ENCODE measurements at regions not wholly inside any gene's neighbourhood (a gene's known extent, or its start where the extent isn't known, plus 50 kb on each side); places are given as distances from the start of the nearest gene placed in this dataset.

DNA sequence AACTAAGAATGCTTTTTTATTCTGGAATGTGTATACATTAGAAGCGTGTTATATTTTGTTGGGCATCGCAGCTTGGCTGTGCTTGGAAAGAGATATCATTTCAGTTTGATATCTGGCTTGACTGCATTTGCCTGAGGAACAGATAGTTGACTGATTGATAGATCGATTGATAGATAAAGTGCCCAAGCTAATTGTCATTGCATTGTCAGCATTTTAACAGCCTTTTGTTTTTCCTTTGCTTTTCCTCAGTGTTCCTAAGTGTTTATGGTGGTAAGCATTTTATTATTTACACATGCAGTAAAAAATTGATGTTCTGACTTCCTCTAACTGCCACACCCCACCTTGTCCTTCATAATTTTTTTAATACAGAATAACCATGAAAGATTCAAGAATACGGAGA is 180.9 kb upstream of the GRIK2 start:
- no peak for DNase-seq (ENCODE audit: low read depth)

DNA sequence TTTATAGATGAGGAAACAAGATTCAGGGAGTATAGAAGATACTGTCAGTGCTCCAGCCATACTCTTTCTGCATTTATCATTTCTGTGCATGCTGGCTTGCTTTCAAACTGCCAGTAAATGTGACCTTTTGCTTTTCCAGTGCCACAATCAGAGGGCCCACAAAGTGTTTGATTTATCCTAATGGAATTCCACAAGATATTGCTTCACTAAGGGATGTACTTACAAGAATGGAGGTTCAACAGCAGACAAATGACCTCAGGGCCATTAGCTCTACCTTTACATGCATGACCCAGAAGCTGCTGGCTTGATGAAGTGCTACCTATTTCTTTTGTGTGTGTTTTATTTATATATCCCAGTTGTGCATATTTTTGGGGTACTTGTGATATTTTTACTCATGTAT is 171.5 kb upstream of the GRIK2 start:
- DNase-seq (ENCODE audit: low read depth), result no peak

DNA sequence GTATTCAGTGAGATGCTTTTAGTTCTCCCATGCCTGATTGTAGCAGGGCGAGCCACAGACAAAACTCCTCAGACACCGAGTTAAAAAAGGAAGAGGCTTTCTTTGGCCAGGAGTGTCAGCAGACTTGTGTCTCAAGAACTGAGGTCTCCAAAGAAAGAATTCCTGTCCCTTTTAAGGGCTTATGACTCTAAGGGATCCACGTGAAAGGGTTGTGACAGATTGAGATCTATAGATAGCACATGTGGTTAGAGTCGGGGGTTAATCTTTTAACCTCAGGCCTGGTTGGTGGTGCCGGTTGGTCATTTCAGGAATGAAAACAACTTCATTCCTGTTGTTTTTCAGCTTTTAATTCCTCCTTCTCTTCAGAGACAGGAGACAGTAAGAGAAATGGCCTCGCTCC is 168.8 kb upstream of the GRIK2 start:
- no peak for DNase-seq (ENCODE audit: low read depth)

DNA sequence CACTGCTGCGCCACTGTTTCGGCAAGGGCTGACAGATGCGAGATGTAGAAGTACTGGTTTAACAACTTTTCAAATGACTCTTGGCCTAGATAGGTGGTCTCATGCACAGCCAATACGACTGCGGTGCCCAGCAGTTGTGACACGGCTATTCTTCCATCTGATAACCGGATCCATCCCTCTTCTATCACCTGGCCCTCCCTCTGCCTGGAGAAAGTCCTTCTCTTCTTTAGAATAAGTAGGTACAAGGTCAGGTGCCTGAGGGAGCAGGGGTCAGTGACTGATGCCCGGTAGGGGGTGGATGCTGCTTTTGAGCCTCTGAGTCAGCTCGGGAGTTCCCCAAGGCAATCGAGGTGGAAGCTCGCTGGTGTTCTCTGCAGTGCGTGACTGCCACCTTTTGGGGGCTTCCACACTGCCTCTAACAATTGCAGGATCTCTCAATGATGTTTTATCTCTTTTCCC is 166.8 kb upstream of the GRIK2 start:
- peak; percentile 47 for DNase-seq (ENCODE audit: low read depth)

DNA sequence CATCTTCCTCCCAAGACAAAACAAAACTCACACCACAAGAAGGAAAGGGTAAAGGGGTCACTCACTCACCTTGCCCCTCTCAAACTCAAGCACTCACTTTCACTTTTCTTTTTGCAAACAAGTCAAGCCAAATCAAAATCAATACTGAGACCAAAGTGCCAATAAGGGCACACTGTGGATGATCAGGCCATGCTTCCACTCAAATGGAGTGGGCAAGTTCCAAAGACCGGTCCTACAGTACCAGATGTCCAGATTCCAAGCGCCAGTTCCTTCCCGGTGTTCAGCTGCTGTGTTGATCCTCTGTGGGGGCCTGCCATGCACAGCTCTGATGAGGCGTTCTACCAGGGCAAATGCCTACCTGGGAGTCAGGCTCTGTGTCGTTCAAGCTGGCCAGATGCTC is 162.6 kb upstream of the GRIK2 start:
- no peak for DNase-seq (ENCODE audit: low read depth)

DNA sequence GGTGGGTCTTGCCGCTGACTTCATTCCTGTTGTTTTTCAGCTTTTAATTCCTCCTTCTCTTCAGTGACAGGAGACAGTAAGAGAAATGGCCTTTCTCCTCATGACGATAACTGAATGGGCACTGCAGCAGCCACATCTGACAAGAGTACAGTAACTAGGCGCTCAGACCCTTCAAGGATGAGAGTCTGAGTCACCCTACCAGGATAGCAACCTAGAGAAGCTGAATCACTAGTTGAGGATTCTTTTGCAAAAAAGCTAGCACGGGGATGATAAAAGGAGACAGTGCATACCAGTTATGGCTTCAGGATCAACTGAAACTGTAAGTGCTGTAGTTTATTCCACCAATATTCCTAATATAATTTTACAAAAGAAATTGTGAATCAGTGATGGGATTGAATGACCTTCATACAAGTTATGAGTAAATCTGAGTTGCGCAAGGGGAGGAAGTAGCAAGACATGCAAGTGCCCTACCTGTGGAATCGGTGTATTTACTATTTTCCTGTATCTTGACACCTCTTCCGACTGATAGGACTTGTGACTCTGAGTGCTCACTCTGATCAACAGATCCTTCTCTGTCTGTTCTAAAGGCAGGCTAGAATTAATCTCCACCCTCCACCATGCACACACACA is 161.8 kb upstream of the GRIK2 start:
- DNase-seq (ENCODE audit: low read depth), result peak; percentile 8

DNA sequence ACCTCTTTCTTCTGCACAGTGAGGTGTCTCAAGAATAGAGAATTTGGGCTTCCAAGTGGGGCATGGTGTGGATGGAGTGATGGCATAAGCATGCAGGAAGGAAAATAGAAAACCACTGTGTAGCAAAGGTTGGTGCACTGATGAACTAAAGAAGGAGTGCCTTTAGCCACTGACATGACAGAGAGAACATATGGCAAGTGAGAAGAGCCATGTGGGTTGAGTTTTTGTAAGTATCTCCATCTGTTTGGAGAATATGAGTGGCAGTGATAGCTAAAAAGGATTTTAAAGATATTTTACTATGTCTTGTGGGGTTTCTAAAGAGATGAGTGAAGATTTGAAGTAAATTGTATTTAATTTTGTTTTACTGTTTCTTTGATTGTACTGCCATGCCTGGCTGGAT is 160.5 kb upstream of the GRIK2 start:
- no peak for DNase-seq (ENCODE audit: low read depth)

DNA sequence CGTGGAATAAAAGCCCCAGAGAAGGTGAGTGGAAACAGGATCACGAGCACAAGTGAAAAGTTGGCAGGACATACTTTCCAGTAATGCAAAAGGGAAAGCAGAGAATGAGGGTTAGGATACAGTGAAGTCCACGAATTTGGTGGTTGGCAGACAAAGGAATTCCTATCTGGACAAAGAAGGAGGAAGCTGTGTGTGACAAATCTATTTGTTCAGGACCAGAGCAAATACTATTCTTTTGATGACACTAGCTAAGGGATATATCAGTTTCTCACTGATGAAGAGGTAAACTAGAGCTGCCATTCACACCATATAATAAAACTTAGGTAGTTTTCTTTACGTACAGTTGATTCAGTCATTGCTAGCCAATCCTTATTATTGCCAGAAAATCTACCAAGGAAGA is 156.8 kb upstream of the GRIK2 start:
- no peak for DNase-seq (ENCODE audit: low read depth)

DNA sequence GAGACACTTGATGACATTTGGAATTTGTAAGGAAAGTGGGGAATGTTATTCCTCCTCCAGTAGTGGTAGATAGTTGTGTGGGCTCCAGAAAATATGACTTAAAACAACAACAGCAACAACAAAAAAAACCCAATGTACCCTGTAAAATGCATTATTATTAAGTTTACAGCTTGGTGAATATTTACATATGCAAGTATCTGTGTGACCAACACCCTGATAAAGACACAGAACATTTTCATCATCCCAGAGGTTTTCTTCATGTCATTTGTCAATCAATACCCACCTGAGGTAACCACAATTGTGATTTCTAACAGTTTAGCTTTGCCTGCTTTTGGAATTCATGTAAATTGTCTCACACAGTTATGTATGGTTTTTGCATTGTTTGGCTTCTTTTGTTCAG is 152.1 kb upstream of the GRIK2 start:
- DNase-seq (ENCODE audit: low read depth), result no peak

DNA sequence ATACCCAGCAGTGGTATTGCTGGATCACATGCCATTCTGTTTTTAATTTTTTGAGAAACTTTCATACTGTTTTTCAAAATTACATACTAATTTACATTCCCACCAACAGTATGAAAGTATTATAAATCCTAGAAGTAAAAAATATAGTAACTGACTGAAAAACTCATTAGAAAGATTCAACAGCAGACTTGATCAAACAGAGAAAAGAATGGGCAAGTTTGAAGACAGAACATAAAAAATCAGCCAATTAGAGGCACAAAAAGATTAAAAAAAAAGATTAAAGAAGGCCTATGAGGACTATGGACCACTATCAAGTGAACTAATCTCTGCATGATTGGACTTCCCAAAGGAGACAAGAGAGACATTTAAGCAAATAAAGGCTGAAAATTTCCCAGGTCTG is 144.0 kb upstream of the GRIK2 start:
- no peak for DNase-seq (ENCODE audit: low read depth)

DNA sequence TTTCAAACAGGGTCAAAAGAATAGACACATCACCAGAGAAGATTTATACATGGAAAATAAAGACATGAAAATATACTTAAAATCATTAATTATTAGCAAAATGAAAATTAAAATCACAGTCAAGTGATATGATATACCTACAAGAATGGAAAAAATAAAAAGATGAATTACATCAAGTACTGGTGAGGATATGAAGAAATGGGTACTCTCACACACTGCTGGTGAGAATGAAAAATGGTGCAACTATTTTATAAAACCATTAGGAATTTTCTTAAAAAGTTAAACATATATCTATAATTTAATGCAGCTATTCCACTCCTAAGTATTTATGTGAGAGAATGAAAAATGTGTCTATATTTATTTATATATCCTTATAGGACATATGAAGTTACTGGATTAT is 136.3 kb upstream of the GRIK2 start:
- no peak for DNase-seq (ENCODE audit: low read depth)

DNA sequence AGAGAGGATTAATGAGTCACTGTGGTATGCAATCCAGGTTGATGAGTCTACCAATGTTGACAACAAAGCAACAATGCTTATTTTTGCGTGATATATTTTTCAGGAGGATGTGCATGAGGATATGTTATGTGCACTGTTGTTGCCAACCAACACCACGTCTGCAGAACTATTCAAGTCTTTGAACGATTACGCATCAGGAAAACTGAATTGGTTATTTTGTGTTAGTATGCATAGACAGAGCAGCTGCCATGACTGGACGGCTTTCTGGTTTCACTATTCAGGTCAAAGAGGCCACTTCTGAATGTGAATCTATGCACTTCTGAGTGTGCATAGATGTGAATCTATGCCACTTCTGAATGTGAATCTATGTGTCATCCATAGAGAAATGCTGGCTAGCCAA is 134.0 kb upstream of the GRIK2 start:
- DNase-seq (ENCODE audit: low read depth), result peak; percentile 10

DNA sequence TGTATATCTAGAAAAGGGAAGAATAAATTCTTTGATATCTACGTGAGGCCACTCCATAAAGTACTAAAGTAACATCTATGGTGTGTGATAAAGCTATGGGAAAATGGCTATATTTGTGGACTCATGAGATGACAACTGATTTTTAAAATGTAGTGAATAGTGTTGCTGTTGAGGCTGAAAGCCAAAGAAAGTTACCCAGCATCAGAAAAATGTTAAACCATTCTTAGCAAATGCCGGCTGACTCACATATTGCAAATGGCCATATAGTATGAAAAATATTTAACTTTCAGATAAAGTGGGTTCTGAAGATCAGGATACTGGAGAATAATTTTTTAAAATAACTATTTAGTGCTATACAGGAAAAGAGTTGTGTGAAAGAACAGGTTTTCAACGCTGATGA is 129.9 kb upstream of the GRIK2 start:
- DNase-seq (ENCODE audit: low read depth), result no peak

DNA sequence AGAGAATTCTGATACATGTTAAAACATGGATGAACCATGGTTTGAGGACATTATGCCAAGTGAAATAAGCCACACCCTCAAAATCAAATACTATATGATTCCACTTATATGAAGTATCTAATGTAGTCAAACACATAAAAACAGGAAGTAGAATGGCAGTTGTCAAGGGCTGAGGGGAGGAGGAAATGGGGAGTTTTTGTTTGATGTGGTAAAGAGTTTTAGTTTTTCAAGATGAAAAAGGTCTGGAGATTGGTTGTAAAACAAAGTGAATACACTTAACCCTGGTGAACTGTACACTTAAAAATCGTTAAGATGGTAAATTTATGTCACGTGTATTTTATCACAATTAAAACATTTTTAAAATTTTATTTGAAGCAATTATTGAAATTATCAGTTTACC is 127.4 kb upstream of the GRIK2 start:
- DNase-seq (ENCODE audit: low read depth), result no peak

DNA sequence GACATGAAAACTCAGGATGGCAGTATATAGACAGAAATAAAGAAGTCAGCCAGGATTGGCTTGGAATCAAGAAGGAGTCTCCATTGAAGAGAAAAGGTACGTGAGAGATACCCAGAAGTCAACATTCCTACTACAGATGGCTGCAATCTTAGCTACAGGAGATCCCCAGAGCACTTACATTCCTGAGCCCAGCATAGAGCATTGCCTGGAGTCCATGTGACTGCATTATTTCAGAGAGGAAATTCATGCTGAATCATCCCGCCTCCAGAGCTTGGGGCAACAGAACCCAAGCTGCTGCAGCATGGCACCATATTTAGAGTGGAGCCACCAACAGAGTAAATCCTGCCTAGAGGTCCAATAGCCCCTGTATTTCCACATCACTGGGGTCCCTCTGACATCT is 125.0 kb upstream of the GRIK2 start:
- DNase-seq (ENCODE audit: low read depth), result no peak

DNA sequence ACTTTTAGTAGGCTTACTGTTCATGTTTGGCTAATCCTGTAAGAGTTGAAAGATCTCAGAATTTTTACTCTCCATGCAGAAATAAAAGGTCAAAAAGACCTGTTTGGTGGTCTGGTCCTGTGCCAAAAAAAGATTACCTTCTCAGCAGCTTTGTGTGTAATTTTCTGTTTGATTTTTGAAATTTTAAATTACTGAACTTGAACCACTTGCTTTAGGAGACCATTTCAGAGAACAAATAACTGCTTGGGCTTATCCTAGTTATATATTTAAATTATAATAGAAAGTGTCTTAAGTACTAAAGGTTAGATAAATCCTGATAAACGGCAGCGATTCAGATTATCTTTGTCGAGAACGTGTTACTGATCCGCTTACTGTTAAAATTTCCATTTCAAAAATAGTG is 118.3 kb upstream of the GRIK2 start:
- DNase-seq (ENCODE audit: low read depth), result no peak

DNA sequence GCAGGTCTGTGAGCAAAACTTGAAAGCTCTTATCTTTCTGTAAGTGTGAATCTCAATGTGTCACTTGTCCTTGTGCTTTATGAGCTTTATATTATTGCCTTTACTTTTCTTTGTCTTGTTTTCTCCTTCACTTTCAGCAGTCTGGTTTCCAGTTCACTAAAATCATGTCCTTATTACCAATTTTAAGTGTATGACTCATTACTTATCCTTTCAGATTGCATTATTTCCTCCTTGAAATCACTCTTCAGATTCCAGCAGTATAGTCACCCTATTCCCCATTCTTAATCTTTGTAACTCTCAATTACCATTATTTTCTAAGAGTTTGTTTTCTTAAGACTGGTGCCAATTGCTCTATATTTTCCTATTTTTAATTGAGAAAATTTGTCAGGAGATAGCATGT is 117.4 kb upstream of the GRIK2 start:
- DNase-seq (ENCODE audit: low read depth), result no peak

DNA sequence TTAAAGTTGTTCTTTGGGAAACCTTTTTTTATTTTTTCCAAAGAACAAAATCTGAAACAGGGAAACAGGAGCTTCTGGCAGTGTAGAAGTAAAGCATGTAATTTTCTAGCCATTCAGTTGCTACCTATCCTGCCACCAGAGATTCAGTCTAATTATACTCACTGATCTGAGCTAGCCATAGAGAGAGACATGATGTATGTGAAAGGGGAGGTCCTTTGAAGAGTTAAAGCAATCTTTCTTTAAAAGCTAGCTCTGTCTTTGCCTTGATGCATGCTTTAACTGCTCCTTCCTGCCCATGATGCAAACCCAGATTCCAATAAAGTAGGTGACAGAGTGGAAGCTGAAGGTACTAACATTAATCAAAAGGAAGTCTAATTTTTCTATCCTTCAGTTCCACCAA is 114.1 kb upstream of the GRIK2 start:
- DNase-seq (ENCODE audit: low read depth), result no peak

DNA sequence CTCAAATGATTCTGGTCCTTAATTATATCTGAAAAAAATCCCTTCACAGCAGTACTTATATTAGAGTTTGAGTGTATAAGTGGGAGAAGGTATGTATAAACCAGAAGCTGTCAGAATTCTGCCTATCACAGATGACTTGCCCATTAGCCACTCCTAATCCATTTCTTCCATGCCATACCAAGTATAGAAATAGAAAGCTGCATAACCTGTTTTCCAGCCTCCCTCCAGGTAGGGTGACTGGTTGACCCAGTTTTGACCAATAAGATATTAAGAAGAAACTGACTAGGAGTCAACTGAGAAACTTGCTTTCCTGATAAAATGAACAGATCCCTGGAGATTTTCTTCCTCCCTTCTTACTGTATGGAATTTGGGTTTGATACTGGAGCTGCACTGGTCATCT is 112.2 kb upstream of the GRIK2 start:
- no peak for DNase-seq (ENCODE audit: low read depth)

DNA sequence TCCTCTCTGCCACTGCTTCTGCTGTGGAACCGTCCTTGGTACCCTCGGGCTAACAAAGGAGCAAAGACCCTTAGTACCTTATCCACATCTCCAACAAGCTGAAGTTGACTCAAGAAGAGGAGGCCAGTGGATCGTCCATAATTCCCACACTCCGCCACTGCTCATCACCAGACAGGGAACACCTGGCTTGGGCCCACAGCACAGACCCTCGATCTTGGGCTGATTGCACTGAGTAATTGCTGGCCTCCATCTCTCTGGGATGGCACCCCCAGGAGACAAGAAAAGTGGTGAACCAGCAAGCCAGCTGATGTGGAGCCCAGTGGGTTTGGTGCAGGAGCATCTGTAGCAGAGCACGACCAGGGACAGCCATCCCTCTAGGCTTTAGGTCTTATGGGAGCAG is 109.4 kb upstream of the GRIK2 start:
- DNase-seq (ENCODE audit: low read depth), result no peak

DNA sequence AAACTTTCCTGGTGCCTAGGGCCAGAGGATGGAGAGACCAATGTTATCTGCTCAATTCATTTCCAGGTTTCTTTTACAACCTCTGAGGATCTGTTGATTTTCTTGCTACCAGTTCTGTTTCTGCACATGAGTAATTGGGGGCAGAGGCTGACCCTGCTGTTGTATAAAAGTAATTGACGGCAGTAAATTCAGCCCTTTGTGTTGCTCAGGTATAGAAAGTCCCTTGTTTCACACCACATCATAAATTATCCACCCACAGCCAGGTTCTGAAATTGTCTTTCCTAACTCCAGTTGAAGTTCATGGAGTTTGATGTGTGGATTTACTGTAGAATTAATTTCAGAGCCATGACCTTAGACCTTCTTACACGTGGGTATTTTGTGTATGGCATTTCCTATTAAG is 107.4 kb upstream of the GRIK2 start:
- no peak for DNase-seq (ENCODE audit: low read depth)

DNA sequence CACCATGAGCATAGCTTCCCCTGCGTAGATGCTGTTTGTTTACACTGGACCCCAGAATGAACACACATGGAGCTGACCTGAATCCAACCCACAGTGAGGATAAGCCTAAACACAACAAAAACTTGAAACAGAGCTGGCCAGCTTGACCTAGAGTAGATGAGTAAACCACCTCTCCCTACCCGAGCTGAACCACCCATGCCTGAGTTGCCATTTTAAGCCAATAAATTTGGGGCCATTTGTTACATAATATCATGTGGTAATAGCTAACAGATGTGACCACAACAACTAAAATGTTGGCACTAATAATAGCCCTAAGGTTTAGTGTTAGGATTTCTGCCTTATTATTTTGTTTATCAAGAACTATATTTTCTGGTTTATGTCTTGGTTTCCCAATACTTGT is 103.2 kb upstream of the GRIK2 start:
- no peak for DNase-seq (ENCODE audit: low read depth)

DNA sequence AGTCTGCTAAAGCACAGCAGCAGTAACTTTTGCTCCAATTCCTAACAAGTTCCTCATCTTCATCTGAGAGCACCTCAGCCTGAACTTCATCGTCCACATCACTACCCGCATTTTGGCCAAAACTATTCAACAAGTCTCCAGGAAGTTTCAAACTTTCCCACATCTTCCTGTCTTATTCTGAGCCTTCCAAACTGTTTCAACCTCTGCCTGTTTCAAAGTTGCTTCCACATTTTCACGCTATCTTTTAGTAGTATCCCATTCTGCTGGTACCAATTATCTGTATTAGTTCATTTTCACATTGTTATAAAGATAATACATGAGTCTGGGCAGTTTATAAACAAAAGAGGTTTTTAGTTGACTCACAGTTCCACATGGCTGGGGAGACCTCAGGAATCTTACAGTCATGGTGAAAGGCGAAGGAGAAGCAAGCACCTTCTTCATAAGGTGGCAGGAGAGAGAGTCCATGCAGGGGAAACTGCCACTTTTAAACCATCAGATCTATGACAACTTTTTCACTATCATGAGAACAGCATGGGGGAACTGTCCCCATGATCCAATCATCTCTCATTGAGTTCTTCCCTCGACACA is 99.4 kb upstream of the GRIK2 start:
- no peak for DNase-seq (ENCODE audit: low read depth)

DNA sequence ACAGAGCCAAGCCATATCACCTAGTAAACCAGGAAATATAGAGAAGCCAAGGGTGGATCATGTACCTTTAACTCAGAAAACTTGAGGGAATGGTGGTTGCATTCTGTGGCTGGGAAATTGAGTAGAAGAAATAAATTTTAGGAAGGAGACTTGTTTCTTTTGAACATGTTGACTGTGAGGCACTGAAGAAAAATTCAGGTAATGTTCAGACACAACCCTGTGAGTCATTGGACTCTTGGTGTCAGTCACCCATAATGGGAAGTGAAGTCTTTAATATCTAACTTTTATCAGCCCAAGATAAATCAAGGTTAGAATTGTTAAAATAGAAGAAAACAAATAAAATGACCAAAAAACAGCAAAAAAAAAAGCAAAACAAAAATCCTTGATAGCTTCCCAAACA is 98.8 kb upstream of the GRIK2 start:
- no peak for DNase-seq (ENCODE audit: low read depth)

All from ELR (cell line).